NCI-H1048 (cell line): ENCODE measurements at regions not wholly inside any gene's neighbourhood (a gene's known extent, or its start where the extent isn't known, plus 50 kb on each side); places are given as distances from the start of the nearest gene placed in this dataset.

ENCODE experiments used
- DNase-seq: peaks from one replicate; lab custom pipeline; 2025; lab: John Stamatoyannopoulos, UW

DNA sequence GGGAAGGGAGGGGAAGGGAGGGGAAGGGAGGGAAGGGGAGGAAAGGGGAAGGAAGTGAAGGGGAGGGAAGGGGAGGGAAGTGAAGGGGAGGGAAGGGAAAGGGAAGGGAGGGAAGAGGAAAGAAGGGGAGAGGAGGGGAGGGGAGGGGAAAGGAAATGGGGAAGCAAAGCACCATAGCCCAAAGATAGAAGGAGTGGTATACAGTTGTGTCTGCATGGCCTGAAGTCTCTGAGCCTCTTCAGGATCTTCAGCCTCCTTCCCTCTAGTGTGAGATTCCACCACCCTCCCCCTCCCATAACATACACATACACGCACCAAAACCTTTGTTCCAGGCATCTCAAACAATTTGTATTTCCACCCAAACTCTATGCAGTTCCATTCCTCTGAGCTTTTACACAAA, 96.2 kb upstream of the SERP2 start:
- DNase-seq = no peak

DNA sequence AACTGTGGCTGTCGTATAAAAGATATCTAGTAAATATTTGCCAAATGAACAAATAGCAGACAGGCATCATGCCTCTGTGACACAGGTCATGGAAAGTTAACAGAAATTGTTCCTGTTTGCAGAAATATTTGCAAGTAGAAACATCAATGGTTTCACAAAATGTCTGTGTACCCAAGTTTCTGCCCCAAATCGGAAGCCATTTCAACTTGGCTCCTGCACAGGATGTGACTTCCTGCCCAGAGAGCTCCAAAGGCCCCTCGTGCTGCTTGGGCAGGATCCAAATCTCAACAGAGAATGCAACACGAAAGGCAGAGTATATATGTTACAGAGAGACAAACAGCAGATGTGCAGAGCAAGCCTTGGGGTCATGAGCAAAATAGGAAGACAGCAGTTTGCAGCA, 95.5 kb upstream of the SERP2 start:
- no peak for DNase-seq

DNA sequence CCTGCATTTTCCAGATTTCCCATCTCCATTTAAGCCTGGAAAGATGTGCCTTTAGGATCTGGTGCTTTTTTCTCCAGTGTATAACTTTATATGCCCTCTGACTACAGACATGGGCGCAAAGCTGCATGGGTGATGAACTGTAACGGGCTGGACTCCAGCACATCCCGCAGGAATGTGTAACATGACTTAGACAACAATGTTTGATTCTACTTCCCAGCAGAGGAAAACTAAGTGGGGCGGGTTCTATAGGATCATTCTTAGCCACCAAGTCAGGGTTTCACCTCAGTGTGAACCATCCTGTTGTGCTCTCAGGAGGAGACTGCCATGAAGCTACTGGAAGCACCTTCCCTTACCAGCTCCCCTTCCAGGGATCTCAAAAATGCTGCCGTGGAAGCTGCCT, 93.2 kb upstream of the SERP2 start:
- DNase-seq = no peak

DNA sequence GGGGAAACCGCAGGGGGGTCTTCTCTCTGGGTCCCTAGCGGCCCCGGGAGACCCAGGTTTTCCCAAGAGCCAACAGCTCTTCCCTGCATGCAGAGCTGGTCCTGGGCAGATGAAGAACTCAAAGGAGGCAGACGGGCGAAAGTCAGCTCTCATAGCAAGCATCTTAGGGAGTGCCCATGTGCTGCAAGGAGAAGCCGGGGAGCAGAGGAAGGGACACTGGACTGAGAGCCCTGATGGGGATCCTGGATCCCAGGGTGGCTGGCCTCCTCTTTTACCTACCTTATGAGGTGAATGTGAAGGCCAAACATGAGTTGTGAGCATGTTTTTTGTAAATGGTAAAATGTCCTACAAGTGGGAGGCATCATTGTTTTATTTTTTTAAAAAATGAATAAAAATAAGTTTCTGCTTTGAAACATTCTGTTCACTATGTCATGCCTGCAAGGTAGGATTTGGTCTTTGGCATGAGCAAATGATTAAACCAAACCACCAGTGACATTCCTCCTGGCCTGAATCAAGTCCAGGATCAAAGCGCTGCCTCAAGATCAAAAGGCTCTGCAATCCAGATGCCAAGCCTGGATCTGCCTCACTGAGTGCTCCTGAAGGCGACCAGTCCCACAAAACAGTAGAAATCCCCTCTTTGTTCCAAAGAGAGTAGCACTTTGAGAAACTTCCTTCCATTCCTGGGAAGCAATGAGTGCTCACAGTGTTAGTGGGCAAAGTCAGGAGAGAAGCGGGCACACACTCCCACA, 92.2 kb upstream of the SERP2 start:
- DNase-seq = no peak

DNA sequence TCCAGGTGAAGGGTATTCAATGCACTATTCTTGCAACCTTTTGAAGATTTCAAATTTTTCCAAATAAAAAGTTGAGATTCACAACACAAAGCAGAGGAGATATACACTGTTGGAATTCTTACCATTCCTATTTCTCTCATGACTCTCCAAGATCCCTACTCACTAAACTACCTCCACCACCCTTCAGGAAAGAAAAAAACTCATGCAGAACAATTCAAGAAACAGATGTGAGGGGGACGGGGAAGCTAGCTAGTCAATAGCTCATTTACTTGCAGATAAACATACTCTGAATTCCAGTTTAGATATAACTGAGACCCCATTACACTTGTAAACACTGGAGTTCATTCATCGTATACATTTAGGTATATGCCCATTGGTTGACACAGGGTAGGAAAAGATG, 90.0 kb upstream of the SERP2 start:
- no peak for DNase-seq

DNA sequence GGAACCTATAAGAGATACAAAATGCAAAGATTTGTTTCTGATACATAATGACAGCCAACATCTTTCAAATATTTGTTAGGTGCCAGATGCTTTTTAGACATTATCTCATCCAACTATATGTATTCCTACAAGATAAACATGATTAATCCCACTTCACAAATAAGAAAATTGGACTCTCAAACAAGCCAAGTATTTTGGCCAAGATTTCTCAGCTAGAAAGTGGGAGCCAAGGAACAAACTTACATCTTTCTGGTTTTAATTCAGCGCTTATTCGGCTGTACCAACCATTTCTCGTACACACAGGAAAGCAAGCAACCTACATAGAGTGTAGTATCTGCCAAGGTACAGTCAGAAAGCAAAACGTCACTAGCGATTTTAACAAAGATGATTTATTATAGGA, 85.7 kb upstream of the SERP2 start:
- no peak for DNase-seq

DNA sequence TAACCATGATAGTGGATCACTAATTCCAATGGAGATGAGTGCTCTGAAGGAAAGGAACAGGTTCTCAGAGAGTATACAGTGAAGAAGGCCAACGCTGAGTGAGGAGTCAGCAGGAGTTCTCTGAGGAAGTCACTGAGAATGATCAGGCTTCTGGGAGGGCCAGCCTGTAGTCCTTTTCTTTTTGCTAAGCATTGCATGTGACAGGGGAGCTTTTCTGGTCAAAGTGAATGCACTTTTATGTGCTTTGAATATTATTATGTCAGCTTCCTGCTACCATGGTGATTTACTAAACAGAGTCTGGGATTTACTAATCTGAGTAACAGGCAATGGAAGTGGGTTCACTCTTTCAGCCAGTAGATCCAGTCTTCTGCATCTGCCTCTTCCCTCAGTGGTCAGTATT, 81.1 kb upstream of the SERP2 start:
- DNase-seq = no peak

DNA sequence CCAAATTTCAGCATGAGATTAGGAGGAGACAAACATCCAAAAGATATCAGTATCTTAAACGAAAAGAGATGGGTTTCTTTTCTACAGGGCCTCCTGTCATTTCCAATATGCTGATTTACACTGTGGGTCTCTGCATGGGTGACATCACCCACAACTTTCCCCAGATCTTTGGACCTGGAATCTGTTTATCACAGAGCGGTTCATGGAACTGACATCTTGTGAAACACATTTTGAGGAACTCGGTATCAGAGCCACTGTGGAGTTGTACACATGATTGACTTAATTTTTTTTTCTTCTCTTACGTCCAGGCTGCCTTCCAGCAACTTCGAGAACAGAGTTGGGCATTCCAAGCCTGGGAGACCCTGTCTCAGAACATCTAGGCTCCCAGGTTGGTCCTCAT, 80.2 kb upstream of the SERP2 start:
- no peak for DNase-seq

DNA sequence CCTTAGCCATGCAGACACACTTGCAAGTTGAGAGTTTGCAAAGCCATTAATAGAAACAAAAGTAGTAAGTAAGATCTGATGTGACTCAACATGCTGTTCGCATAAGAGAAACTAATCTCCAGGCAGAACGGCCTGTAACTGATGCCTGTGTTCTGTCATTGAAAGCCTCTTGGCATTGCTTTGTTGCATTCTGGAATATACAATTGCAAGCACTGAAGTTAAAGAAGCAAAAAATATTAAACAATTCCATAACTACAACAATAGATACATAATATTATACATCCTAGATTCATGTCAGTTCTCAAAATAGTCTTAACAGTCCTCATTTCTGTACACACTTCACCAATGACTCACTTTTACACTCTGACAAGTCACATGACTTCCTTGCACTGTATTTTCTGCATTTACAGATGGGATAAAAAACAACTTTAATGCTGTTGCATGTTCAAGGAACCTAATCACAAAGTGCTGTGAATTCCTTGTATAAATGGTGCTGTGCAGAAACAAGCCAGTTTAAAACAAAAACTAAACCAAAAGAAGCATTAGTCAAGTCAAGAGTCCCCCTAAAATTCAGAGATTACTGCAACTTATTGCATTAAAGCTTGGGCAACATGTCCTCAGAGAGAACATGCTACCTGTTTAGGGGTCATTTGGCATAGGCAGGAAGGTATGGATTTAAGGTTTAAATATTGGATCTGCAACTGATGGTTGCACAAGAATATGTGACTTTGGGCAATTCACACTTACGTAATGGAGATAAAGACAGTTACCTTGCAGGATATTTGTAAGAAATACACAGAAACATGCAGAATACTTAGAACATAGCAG, 79.5 kb upstream of the SERP2 start:
- DNase-seq = no peak

DNA sequence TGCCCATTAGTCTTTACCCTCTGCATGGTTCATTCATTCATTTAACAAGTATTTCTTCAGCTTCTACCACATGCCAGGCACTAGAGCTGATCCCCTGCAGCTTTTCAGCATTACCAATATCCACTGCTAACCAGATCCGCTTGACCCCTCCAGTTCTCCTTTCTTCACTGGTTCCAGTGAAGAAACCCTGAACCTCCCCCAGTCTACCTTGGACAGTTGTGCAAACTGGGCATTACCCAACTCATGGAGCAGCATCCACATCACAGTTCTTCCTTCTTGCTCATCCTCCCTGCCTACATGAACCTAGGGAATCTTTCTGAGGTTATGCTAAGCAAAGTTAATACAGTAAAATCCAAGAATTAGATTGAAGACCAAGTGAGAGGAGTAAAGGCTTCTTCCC, 78.7 kb upstream of the SERP2 start:
- no peak for DNase-seq

DNA sequence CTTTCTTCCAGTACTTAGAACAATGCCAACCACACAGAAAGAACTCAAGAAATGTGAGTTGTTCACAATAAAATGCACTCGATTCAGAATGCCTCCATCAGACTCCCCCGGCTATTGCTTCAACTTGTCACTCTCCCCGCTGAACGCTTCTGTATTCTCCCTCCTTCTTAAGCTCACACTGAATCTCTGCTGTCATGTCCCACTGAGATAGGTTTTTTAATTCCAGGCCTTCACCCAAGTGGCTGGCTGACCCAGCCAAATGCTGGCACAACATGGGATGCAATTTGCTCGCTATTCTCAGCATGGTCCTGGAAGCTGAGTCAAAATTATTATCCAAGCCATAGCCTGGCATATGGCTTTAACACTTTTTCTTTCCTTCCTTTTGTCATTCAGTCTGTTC, 76.8 kb upstream of the SERP2 start:
- DNase-seq = no peak

DNA sequence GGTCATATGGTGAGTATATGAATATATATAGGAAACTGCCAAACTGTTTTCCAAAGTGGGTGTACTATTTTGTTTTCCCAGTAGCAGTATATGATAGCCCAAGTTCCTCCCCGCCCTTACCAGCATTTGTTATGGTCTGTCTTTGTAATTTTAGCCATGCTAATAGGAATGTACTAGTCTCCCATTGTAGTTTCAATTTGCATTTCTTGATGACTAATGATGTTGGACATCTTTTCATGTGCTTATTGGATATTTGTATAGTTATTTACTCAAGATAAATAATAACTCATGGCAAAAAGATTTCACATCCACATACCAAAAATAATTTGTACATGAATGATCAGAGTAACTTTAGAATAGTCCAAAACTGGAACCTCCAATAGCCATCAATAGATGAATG, 75.3 kb upstream of the SERP2 start:
- DNase-seq = no peak

DNA sequence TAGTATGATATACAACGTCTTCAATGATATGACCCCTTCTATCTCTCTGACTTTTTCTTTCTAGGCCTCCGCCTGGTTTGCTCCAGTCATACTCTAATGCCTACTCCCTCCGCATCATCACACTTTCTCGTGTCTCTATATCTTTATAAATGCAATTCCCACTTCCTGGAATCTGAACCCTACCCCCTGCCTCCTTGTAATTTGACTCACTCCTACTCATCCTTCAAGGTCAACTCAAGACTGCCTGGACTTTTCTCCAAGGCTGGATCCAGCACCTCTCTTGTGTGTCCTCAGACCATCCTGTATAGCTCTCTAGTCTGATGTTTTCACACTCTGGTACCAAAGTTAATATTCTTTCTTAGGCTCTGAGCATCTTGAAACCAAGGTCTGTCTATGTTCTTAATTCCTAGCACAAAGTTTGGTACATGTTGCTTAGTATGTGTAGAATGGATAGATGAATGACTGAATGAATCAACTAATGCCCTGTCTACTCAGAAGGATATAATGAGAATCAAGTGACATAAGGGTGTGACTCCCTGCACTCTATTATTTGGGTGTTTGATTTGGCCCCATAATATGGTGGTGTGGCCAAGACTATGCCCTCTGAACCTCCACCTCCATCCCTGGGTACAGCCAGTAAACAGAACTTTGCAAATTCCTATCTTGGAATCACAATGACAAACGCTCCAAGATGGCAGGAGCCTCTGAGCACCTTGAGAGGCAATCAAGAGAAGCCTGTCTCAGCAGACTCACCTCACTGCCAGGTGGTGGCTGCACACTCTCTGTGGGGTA, 74.3 kb upstream of the SERP2 start:
- no peak for DNase-seq

DNA sequence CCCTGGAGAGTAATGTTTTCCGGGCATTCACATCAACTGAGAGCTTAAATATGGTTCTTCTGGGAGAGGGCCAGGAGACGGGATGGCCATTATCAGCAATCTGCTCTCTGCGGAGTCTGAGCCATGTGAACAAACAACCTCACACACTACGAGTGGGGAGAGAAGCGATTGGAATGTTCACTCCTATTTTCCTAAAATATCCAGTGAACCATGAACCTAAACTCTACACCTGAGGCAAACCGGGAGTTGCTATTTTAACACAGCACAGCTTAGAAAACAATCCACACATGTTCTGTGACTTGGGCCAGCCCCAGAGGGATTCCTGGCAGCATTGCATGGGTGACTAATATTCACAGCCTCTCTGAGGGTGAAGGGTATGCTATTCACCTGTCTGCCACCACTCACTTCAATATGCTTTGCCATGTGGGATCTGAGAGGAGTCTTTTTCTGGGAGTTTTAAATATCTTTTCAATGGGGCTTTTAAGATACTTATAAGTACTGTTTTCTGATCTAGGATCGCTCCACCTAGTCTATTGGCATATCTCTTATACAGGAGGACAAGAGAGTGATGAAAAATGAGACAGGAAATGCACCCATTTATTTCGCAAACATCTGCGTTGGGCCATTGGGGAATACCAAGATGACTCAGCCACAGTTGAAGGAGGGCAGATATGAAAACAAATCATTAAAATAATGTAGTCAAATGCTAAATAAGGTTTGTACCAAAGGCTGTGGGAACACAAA, 72.6 kb upstream of the SERP2 start:
- DNase-seq = no peak

DNA sequence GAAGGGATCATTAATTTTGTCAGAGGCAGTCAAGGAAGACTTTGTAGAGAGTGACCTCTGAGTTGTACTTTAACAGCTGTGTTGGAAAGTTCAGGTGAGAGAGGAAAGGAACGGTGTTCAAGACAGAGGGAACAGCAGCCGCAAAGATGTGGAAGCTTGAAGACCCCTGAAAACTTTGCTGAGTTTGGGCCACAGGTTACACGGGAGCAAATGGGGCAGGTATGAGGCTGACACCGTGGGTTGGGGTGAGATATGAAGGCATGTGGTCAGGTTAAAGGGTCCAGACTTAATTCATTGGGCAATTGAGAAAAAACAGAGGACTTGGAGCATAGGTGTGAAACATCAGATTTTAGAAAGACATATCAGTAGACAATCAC, 72.0 kb upstream of the SERP2 start:
- DNase-seq = no peak

DNA sequence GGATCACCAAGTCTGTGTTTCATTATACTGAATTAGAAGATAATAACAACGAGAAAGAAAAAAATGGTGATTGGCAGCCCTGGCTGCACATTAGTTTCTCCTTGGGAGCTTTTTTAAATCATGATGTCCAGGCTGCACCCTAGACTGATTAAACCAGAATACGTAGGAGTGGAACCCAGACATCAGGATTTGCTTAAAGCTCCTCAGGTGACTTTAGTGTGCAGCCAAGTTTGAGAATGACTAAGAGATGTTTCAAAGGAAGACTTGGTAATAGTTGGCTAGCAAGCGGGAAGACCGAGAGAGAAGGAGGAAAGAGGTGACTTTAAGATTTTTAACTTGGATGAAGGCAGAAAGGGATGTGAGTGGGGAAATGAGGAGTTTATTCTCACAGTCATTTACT, 71.4 kb upstream of the SERP2 start:
- no peak for DNase-seq

DNA sequence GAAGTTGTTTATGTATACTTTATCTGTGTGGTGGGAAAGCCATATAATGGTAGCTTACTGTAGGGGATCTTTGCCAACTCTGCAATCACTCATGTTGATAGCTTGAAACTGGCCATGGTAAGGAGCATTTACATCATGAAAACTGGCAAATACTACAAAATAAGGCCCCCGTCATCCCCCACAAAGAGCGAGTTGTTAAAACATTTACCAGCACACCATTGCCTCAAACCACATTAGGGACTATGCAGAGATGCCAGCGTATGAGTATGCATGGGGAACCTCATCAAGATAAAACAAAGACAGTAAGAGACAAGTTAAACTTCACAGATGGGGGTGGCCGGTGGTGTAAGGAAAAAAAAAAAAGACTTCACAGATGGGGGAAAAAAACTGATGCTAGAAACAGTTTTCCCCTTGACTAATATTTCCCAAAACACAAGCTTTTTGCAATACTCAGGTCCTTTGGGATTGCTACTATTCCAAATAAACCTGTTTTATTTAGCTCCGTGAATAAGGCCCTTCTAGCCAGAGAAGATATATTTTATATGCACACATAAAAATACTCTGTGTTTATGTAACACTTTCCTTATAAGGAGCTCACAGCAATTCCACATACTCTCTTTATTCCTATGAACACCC, 70.6 kb upstream of the SERP2 start:
- DNase-seq = no peak

DNA sequence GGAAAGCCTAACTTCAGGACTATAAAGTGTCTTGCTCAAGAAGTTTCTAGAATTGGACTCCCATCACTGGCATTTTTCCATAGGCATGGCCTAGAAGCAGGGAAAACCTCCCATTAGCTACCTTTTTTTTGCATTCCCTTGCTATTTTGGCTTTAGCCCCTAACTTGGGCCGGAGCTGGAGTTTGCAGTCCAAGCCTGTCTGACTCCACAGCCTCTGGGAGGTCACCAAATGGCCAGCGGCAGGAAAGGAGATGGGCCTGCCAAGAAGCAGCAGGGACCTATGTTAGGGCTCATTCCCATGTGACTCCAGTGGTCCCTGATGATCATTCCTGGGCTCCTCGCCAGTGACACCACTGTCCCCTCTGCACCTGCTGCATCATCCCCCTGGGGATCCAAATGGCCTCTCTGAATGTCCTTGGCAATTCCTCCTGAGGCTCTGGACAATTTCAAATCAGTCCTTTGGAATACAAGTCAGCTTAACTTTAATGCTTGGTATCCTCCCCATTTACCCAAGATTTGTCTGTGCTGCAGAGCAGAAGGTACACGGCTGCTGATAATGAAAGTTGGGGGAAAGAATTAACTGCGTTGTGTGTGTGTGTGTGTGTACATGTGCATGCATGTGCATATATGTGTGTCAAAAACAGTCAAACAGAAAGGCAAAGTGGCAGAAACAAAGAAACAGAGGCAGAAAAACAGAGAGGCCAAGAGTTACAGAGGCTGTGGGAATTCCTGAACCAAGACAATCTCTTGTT, 69.8 kb upstream of the SERP2 start:
- DNase-seq = no peak

DNA sequence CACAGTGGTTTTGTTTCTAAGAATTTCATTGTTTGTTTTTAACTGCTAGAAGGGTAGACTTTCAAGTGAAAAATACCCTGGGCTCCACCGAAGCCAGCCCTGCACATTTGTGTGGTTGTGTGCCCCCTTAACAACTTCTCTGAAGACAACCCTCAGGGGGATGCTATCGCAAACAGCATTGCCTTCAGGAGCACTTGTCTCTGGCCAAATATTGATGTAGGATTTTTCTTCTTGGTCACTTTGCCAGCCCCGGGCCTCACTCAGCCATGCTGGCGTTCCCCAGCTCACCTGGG, 69.2 kb upstream of the SERP2 start:
- no peak for DNase-seq

DNA sequence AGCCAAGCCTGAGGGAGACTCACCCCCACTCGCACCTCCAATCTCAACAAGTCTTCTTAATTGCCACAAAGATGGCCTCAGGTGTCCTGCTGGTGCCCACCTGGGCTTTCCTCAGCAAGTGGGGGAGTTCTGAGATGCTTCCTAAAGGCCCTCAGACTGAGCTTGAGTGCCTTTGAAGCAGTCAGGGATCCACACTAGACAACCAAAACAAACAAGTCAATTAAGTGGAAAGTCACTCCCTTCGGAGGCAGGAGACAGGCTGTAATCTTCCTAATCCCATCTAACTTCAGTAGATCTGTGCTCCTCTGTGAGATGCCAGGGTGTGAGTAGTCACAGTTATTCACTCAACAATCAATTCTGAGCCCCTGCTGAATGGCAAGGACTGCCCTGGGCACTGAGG, 68.3 kb upstream of the SERP2 start:
- DNase-seq = no peak

DNA sequence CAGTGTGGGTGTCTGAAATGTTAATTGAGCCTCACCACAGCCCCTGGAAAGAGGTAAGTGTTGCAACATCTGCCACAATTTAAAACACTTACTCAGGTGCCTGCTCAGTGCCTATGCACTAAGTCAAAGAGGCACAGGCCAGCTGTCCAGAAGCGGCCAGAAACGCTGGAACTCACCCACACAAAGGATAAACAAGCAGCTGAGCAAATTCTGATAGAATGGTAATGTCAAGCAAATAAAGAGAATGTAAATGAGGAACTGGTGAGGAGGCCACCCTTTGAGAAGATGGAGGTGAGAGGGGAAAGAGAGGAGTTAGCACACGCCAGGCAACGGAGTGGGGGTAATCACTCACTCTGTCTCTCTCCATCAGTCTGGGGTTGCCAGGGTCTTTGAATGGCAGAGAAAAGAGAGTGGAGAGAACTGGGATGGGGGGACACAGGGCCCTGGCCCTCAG, 67.7 kb upstream of the SERP2 start:
- DNase-seq = no peak
